ENCODE measurements at regions not wholly inside any gene's neighbourhood (a gene's known extent, or its start where the extent isn't known, plus 50 kb on each side); places are given as distances from the start of the nearest gene placed in this dataset.

- intact Hi-C loops (cut with micrococcal nuclease), result no loop called here
These were observed 76.2 kb upstream of the ARHGAP32 start for GRCh38 chr11:129268371-129268770.

- intact Hi-C loops (cut with micrococcal nuclease), result no loop called here
These were observed 75.6 kb upstream of the ARHGAP32 start for GRCh38 chr11:129267716-129268115.

- intact Hi-C loops (cut with micrococcal nuclease), result no loop called here
These were observed 74.4 kb upstream of the ARHGAP32 start for GRCh38 chr11:129266536-129266935.

- intact Hi-C loops (cut with micrococcal nuclease), result no loop called here
These were observed 73.1 kb upstream of the ARHGAP32 start for GRCh38 chr11:129265125-129265788.

- intact Hi-C loops (cut with micrococcal nuclease), result no loop called here
These were observed 72.0 kb upstream of the ARHGAP32 start for GRCh38 chr11:129264114-129264513.

GRCh38 chr11:129260750-129261149 lies 68.6 kb upstream of the ARHGAP32 start:
- intact Hi-C loops (cut with micrococcal nuclease), result no loop called here

GRCh38 chr11:129259931-129260348 lies 67.8 kb upstream of the ARHGAP32 start:
- intact Hi-C loops (cut with micrococcal nuclease), result no loop called here

GRCh38 chr11:129258205-129258604 lies 66.1 kb upstream of the ARHGAP32 start:
- intact Hi-C loops (cut with micrococcal nuclease), result no loop called here

- intact Hi-C loops (cut with micrococcal nuclease), result no loop called here
These were observed 65.4 kb upstream of the ARHGAP32 start for GRCh38 chr11:129257512-129257911.

GRCh38 chr11:129252621-129253020 lies 60.5 kb upstream of the ARHGAP32 start:
- intact Hi-C loops (cut with micrococcal nuclease), result no loop called here

- intact Hi-C loops (cut with micrococcal nuclease), result no loop called here
These were observed 58.9 kb upstream of the ARHGAP32 start for GRCh38 chr11:129251067-129251466.

GRCh38 chr11:129249923-129250322 lies 57.8 kb upstream of the ARHGAP32 start:
- intact Hi-C loops (cut with micrococcal nuclease), result no loop called here

GRCh38 chr11:129249351-129249750 lies 57.2 kb upstream of the ARHGAP32 start:
- intact Hi-C loops (cut with micrococcal nuclease), result no loop called here

GRCh38 chr11:129248618-129249017 lies 56.5 kb upstream of the ARHGAP32 start:
- intact Hi-C loops (cut with micrococcal nuclease), result no loop called here

- intact Hi-C loops (cut with micrococcal nuclease), result no loop called here
These were observed 55.0 kb upstream of the ARHGAP32 start for GRCh38 chr11:129247135-129247534.

GRCh38 chr11:129242855-129243254 lies 50.7 kb upstream of the ARHGAP32 start:
- intact Hi-C loops (cut with micrococcal nuclease), result no loop called here

Data from T-helper 1 cell treated with Interleukin-12 subunit alpha and Interleukin-12 subunit beta and Interleukin-4 antibody, amounts not matched to agents 30 ng/mL and 1 ng/mL, for 36 hours (primary cell).